WTC11 (cell line): ENCODE measurements at regions not wholly inside any gene's neighbourhood (a gene's known extent, or its start where the extent isn't known, plus 50 kb on each side); places are given as distances from the start of the nearest gene placed in this dataset.
A peak's percentile ranks its signal among the peaks of the same experiment; 100 is the strongest.

ENCODE experiments used
- ATAC-seq: fragments of 200-7000 bp; cut with Tn5 transposase; 2 replicates; pipeline ENCODE4 v1.10.0; 2021; ENCODE audit warnings: mild to moderate bottlenecking, moderate library complexity
- CTCF ChIA-PET: fragments of 300-600 bp; sonication (Branson Sonifier 250); formaldehyde crosslinking; loops from one replicate; lab custom pipeline; 2021; ENCODE audit warnings: antibody characterized with exemption; lab: Charles Lee
- POLR2A ChIA-PET: fragments of 350-600 bp; sonication (Branson Sonifier 250); formaldehyde crosslinking; loops from one replicate; lab custom pipeline; 2021; ENCODE audit warnings: antibody characterized with exemption; lab: Charles Lee
- DNase-seq: peaks from one replicate; pipeline ENCODE4 v3.0.0; 2021; ENCODE audit warnings: low spot score
- H3K27ac Mint-ChIP-seq: 2 replicates; pipeline ENCODE4 v1.8.0; 2021; ENCODE audit warnings: mixed read lengths
- H3K27me3 Mint-ChIP-seq: 2 replicates; pipeline ENCODE4 v1.8.0; 2021; ENCODE audit warnings: low read depth, mild to moderate bottlenecking, moderate library complexity, mixed read lengths
- H3K36me3 Mint-ChIP-seq: 2 replicates; pipeline ENCODE4 v1.8.0; 2021; ENCODE audit warnings: mixed read lengths
- H3K4me1 Mint-ChIP-seq: 2 replicates; pipeline ENCODE4 v1.8.0; 2022; ENCODE audit warnings: mixed read lengths
- H3K4me3 Mint-ChIP-seq: 2 replicates; pipeline ENCODE4 v1.8.0; 2021; ENCODE audit warnings: mild to moderate bottlenecking, moderate library complexity, mixed read lengths
- H3K9me3 Mint-ChIP-seq: 2 replicates; pipeline ENCODE4 v1.8.0; 2021; ENCODE audit warnings: mixed read lengths
- ATF6 ChIP-seq: sonication (generic); formaldehyde crosslinking; IDR thresholded peaks from 2 replicates; pipeline ENCODE4 v1.8.1; 2023; ENCODE audit warnings: mild to moderate bottlenecking, missing genetic modification reagents
- CBFB ChIP-seq: sonication (generic); formaldehyde crosslinking; IDR thresholded peaks from 2 replicates; pipeline ENCODE4 v1.8.1; 2022; ENCODE audit warnings: mild to moderate bottlenecking, low read depth, missing genetic modification reagents
- CDX4 ChIP-seq: fragments of 250-450 bp; sonication (Bioruptor Pico); IDR thresholded peaks from 2 replicates; pipeline ENCODE4 v1.9.0; 2021; ENCODE audit warnings: moderate library complexity, mild to moderate bottlenecking, inconsistent platforms, borderline replicate concordance
- CTCF ChIP-seq: fragments of 200-600 bp; IDR thresholded peaks from 2 replicates; pipeline ENCODE4 v1.8.0; 2022; ENCODE audit warnings: antibody characterized with exemption
- EMX1 ChIP-seq: fragments of 250-450 bp; sonication (Bioruptor Pico); IDR thresholded peaks from 2 replicates; pipeline ENCODE4 v1.8.0; 2021; ENCODE audit warnings: mild to moderate bottlenecking
- ERG ChIP-seq: fragments of 250-450 bp; sonication (Bioruptor Pico); IDR thresholded peaks from 2 replicates; pipeline ENCODE4 v1.8.0; 2021; ENCODE audit warnings: mild to moderate bottlenecking
- HMGXB4 ChIP-seq: sonication (generic); formaldehyde crosslinking; IDR thresholded peaks from 2 replicates; pipeline ENCODE4 v1.8.1; 2023; ENCODE audit warnings: mild to moderate bottlenecking, moderate library complexity, missing genetic modification reagents
- JUN ChIP-seq: sonication (generic); formaldehyde crosslinking; IDR thresholded peaks from 2 replicates; pipeline ENCODE4 v1.8.0; 2023; ENCODE audit warnings: mild to moderate bottlenecking, missing genetic modification reagents
- MLX ChIP-seq: sonication (generic); formaldehyde crosslinking; IDR thresholded peaks from 2 replicates; pipeline ENCODE4 v1.8.1; 2023; ENCODE audit warnings: mild to moderate bottlenecking, missing genetic modification reagents, moderate library complexity
- NFYB ChIP-seq: sonication (generic); formaldehyde crosslinking; conservative IDR thresholded peaks from 2 replicates; pipeline ENCODE4 v1.8.0; 2022; ENCODE audit warnings: low read depth, missing genetic modification reagents
- OVOL2 ChIP-seq: fragments of 250-450 bp; sonication (Bioruptor Pico); IDR thresholded peaks from 2 replicates; pipeline ENCODE4 v1.9.0; 2021; ENCODE audit warnings: mild to moderate bottlenecking, borderline replicate concordance
- PRRX2 ChIP-seq: fragments of 250-450 bp; sonication (Bioruptor Pico); IDR thresholded peaks from 2 replicates; pipeline ENCODE4 v1.8.0; 2021; ENCODE audit warnings: mild to moderate bottlenecking
- SOX15 ChIP-seq: fragments of 250-450 bp; sonication (Bioruptor Pico); IDR thresholded peaks from 2 replicates; pipeline ENCODE4 v1.9.0; 2021; ENCODE audit warnings: mild to moderate bottlenecking
- TP53 ChIP-seq: sonication (generic); formaldehyde crosslinking; IDR thresholded peaks from 2 replicates; pipeline ENCODE4 v1.8.1; 2023; ENCODE audit warnings: mild to moderate bottlenecking, missing genetic modification reagents
- ZNF219 ChIP-seq: sonication (generic); formaldehyde crosslinking; IDR thresholded peaks from 2 replicates; pipeline ENCODE4 v1.8.0; 2023; ENCODE audit warnings: missing genetic modification reagents, mild to moderate bottlenecking, borderline replicate concordance

GRCh38 chr1:30410153-30410851, 313.1 kb downstream of the MATN1 start:
- no peaks in the 10 kb centered on the region for H3K36me3 Mint-ChIP-seq
- H3K4me3 Mint-ChIP-seq: no peak overlapping the region
- ATAC-seq: no peak
- no peaks in the 10 kb centered on the region for H3K9me3 Mint-ChIP-seq
- no peak overlapping the region for H3K27ac Mint-ChIP-seq
- ChIA-PET CTCF (interaction anchor here (2.6 kb wide), 1 partner anchor 275 kb away, joined by 21 read pairs; no protein-coding TSS in a partner anchor), POLR2A (no interaction called here)
- TF ChIP-seq NFYB (CRISPR knock-in tag): no peak
- no peak for TF ChIP-seq CTCF
- TF ChIP-seq PRRX2 (CRISPR knock-in tag): no peak
- TF ChIP-seq TP53: no peak
- no peak for TF ChIP-seq MLX
- H3K27me3 Mint-ChIP-seq: no peaks in the 10 kb centered on the region
- DNase-seq: no peak
- H3K4me1 Mint-ChIP-seq: peaks cover 9% of the 10 kb centered on the region

GRCh38 chr1:30409476-30410152, 313.8 kb downstream of the MATN1 start:
- ATAC-seq: no peak
- no peaks in the 10 kb centered on the region for H3K27me3 Mint-ChIP-seq
- ChIA-PET CTCF (interaction anchor here (1.0 to 2.6 kb wide), 12 partner anchors 12 to 1015 kb away, joined by 3 to 21 read pairs (median 4); no protein-coding TSS in a partner anchor), POLR2A (no interaction called here)
- no peaks in the 10 kb centered on the region for H3K9me3 Mint-ChIP-seq
- peak overlapping the region; percentile 26; the same call in 1 of the 2 replicates for H3K27ac Mint-ChIP-seq
- DNase-seq: no peak
- H3K4me1 Mint-ChIP-seq: peaks cover 9% of the 10 kb centered on the region
- no peak overlapping the region for H3K4me3 Mint-ChIP-seq
- TF ChIP-seq CBFB (CRISPR knock-in tag) (no peak), SOX15 (CRISPR knock-in tag) (no peak), OVOL2 (no peak), JUN (CRISPR knock-in tag) (no peak), ERG (no peak), ZNF219 (CRISPR knock-in tag) (no peak), CDX4 (no peak), EMX1 (CRISPR knock-in tag) (no peak), ATF6 (CRISPR knock-in tag) (no peak), HMGXB4 (no peak), NFYB (CRISPR knock-in tag) (no peak)
- H3K36me3 Mint-ChIP-seq: no peaks in the 10 kb centered on the region
